ENCODE measurements at regions not wholly inside any gene's neighbourhood (a gene's known extent, or its start where the extent isn't known, plus 50 kb on each side); places are given as distances from the start of the nearest gene placed in this dataset.

DNA sequence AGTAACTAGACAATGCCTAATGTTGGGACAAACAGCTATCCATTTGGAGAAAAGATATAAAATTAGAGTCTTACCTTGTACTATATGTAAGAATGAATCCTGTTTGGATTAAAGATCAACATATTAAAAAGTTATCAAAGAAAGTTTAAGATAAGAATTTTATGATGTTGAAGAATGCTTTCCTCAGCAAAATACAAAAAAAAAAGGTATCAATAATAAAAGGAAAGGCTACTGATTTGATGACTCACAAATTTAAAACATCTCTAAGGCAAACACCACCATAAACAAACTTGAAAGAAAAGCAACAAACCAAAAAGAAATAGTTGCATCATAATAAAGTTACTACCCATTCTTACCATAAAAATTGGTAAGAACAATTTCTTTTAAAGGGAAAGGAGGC, 92.7 kb downstream of the C1D start (continued):
- TF ChIP-seq, protein P1, sequence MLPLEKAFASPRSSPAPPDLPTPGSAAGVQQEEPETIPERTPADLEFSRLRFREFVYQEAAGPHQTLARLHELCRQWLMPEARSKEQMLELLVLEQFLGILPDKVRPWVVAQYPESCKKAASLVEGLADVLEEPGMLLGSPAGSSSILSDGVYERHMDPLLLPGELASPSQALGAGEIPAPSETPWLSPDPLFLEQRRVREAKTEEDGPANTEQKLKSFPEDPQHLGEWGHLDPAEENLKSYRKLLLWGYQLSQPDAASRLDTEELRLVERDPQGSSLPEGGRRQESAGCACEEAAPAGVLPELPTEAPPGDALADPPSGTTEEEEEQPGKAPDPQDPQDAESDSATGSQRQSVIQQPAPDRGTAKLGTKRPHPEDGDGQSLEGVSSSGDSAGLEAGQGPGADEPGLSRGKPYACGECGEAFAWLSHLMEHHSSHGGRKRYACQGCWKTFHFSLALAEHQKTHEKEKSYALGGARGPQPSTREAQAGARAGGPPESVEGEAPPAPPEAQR (CRISPR knock-in tag; IDR thresholded peaks at IDR 0.05): no peak
- TF ChIP-seq NR1H2 (CRISPR knock-in tag; IDR thresholded peaks at IDR 0.05) (no peak), ZBTB21 (CRISPR knock-in tag; IDR thresholded peaks at IDR 0.05; ENCODE audit: borderline replicate concordance) (no peak), NFYB (CRISPR knock-in tag; conservative IDR thresholded peaks at IDR 0.05; ENCODE audit: low read depth) (no peak), NR3C1 (CRISPR knock-in tag; conservative IDR thresholded peaks at IDR 0.05; ENCODE audit: low read depth) (no peak)
- TF ChIP-seq, protein P2, sequence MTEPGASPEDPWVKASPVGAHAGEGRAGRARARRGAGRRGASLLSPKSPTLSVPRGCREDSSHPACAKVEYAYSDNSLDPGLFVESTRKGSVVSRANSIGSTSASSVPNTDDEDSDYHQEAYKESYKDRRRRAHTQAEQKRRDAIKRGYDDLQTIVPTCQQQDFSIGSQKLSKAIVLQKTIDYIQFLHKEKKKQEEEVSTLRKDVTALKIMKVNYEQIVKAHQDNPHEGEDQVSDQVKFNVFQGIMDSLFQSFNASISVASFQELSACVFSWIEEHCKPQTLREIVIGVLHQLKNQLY (CRISPR knock-in tag; IDR thresholded peaks at IDR 0.05): no peak

DNA sequence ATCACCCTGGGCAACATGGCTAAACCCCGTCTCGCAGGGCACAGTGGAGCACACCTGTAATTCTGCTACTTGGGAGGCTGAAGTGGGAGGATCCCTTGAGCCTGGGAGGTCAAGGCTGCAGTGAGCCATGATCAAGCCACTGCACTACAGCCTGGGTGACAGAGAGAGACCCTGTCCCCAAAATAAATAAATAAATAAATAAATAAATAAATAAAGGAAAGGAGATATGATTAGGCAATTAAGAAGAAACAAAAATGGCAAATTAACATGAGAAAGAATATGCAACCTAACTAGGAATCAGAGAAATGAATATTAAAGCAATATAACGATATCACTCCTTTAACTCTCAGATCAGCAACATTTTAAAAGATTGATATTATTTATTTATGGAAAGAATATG, 92.3 kb downstream of the C1D start:
- Mint-ChIP-seq H3K36me3 (no peaks in the 10 kb centered on the region), H3K4me3 (no peak overlapping the region), H3K4me1 (no peaks in the 10 kb centered on the region), H3K27me3 (ENCODE audit: low read depth) (no peaks in the 10 kb centered on the region; the same call in 1 of the 2 replicates), H3K27ac (no peak overlapping the region), H3K9me3 (no peaks in the 10 kb centered on the region)
- ATAC-seq (no peak), DNase-seq (ENCODE audit: low spot score) (no peak)
- ChIA-PET POLR2A (no interaction called here), CTCF (interaction anchor here (1.3 kb wide), 1 partner anchor 124 kb away, joined by 3 read pairs; no protein-coding TSS in a partner anchor)
- TF ChIP-seq HMGA2 (CRISPR knock-in tag; IDR thresholded peaks at IDR 0.05): no peak
- TF ChIP-seq JAZF1 (CRISPR knock-in tag; IDR thresholded peaks at IDR 0.05): no peak
- TF ChIP-seq, protein P3, sequence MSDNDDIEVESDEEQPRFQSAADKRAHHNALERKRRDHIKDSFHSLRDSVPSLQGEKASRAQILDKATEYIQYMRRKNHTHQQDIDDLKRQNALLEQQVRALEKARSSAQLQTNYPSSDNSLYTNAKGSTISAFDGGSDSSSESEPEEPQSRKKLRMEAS (CRISPR knock-in tag; IDR thresholded peaks at IDR 0.05): no peak

DNA sequence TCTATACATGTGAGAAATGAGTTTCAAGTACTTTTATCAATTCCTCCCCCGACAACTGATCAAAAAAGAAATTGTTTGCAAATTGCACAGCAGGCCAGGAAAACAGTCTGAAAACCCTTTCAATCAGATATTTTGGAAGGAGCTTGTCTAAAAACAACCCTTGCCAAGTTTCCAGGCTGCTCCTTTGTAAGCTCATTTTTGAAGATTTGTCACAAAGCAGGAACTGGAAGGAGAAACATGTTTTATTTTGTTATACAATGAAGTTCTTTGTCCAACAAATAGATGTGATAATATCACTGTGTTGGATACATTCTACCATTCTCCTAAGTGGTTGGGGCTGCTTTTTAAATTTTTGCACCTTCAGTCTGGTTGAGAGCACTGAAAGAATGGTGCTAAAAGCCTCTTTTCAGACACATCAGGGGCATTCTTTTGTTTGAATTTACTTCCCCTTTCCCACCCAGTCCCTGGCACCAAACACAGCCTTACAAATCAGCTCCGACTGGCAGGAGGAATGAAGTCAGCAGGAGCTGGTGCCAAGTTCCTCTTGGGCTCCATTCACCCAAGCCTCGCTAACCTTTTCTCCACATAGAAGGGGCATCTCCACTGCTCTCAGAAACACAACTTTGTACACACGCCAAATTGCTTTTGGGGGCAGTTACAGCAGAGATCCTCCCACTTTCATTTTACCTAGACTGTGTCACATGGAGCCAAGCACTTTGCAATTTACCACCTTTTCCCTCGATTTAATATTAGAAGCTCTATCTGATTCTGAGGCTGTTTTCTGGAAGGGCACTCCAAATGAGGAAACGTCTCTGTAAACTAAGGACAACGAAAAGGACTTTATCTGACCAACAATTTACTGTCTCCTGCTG, 88.0 kb downstream of the C1D start:
- Mint-ChIP-seq H3K36me3 (no peaks in the 10 kb centered on the region), H3K9me3 (no peaks in the 10 kb centered on the region), H3K4me1 (no peaks in the 10 kb centered on the region), H3K27ac (no peak overlapping the region), H3K27me3 (ENCODE audit: low read depth) (no peaks in the 10 kb centered on the region; the same call in 1 of the 2 replicates), H3K4me3 (no peak overlapping the region)
- POLR2A ChIA-PET: no interaction called here
- CTCF ChIA-PET: interaction anchor here (0.8 kb wide), 1 partner anchor 75 kb away, joined by 3 read pairs; no protein-coding TSS in a partner anchor
- ATAC-seq (no peak), DNase-seq (ENCODE audit: low spot score) (no peak)
- TF ChIP-seq NR3C1 (CRISPR knock-in tag; conservative IDR thresholded peaks at IDR 0.05; ENCODE audit: low read depth) (no peak), TP53 (CRISPR knock-in tag; IDR thresholded peaks at IDR 0.05) (no peak), FOXK1 (CRISPR knock-in tag; IDR thresholded peaks at IDR 0.05) (no peak), SP1 (CRISPR knock-in tag; conservative IDR thresholded peaks at IDR 0.05) (no peak), FOXJ3 (CRISPR knock-in tag; IDR thresholded peaks at IDR 0.05; ENCODE audit: borderline replicate concordance) (no peak), ESRRA (CRISPR knock-in tag; IDR thresholded peaks at IDR 0.05; ENCODE audit: borderline replicate concordance) (no peak), KAT7 (CRISPR knock-in tag; IDR thresholded peaks at IDR 0.05; ENCODE audit: borderline replicate concordance) (no peak), CREM (CRISPR knock-in tag; IDR thresholded peaks at IDR 0.05) (no peak), GRHL2 (CRISPR knock-in tag; IDR thresholded peaks at IDR 0.05; ENCODE audit: insufficient replicate concordance, severe bottlenecking) (no peak), HMGA2 (CRISPR knock-in tag; IDR thresholded peaks at IDR 0.05) (no peak), TEAD1 (CRISPR knock-in tag; IDR thresholded peaks at IDR 0.05) (no peak), ZNF232 (CRISPR knock-in tag; IDR thresholded peaks at IDR 0.05) (no peak), GTF2I (CRISPR knock-in tag; conservative IDR thresholded peaks at IDR 0.05) (no peak)
- TF ChIP-seq, protein P4, sequence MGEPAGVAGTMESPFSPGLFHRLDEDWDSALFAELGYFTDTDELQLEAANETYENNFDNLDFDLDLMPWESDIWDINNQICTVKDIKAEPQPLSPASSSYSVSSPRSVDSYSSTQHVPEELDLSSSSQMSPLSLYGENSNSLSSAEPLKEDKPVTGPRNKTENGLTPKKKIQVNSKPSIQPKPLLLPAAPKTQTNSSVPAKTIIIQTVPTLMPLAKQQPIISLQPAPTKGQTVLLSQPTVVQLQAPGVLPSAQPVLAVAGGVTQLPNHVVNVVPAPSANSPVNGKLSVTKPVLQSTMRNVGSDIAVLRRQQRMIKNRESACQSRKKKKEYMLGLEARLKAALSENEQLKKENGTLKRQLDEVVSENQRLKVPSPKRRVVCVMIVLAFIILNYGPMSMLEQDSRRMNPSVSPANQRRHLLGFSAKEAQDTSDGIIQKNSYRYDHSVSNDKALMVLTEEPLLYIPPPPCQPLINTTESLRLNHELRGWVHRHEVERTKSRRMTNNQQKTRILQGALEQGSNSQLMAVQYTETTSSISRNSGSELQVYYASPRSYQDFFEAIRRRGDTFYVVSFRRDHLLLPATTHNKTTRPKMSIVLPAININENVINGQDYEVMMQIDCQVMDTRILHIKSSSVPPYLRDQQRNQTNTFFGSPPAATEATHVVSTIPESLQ (CRISPR knock-in tag; IDR thresholded peaks at IDR 0.05): no peak
- TF ChIP-seq, protein P5, sequence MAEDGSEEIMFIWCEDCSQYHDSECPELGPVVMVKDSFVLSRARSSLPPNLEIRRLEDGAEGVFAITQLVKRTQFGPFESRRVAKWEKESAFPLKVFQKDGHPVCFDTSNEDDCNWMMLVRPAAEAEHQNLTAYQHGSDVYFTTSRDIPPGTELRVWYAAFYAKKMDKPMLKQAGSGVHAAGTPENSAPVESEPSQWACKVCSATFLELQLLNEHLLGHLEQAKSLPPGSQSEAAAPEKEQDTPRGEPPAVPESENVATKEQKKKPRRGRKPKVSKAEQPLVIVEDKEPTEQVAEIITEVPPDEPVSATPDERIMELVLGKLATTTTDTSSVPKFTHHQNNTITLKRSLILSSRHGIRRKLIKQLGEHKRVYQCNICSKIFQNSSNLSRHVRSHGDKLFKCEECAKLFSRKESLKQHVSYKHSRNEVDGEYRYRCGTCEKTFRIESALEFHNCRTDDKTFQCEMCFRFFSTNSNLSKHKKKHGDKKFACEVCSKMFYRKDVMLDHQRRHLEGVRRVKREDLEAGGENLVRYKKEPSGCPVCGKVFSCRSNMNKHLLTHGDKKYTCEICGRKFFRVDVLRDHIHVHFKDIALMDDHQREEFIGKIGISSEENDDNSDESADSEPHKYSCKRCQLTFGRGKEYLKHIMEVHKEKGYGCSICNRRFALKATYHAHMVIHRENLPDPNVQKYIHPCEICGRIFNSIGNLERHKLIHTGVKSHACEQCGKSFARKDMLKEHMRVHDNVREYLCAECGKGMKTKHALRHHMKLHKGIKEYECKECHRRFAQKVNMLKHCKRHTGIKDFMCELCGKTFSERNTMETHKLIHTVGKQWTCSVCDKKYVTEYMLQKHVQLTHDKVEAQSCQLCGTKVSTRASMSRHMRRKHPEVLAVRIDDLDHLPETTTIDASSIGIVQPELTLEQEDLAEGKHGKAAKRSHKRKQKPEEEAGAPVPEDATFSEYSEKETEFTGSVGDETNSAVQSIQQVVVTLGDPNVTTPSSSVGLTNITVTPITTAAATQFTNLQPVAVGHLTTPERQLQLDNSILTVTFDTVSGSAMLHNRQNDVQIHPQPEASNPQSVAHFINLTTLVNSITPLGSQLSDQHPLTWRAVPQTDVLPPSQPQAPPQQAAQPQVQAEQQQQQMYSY (CRISPR knock-in tag; IDR thresholded peaks at IDR 0.05): no peak
- TF ChIP-seq, protein P6, sequence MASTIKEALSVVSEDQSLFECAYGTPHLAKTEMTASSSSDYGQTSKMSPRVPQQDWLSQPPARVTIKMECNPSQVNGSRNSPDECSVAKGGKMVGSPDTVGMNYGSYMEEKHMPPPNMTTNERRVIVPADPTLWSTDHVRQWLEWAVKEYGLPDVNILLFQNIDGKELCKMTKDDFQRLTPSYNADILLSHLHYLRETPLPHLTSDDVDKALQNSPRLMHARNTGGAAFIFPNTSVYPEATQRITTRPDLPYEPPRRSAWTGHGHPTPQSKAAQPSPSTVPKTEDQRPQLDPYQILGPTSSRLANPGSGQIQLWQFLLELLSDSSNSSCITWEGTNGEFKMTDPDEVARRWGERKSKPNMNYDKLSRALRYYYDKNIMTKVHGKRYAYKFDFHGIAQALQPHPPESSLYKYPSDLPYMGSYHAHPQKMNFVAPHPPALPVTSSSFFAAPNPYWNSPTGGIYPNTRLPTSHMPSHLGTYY (CRISPR knock-in tag; IDR thresholded peaks at IDR 0.05): no peak
